GM12875 (cell line): ENCODE measurements at regions not wholly inside any gene's neighbourhood (a gene's known extent, or its start where the extent isn't known, plus 50 kb on each side); places are given as distances from the start of the nearest gene placed in this dataset.

Source experiments
- H3K4me3 ChIP-seq: one replicate; pipeline ENCODE4 v1.5.1; 2011; ENCODE audit warnings: low read depth, low read length, control low read depth
- CTCF ChIP-seq: IDR thresholded peaks from 2 replicates; pipeline ENCODE4 v1.5.1; 2011; ENCODE audit warnings: low read depth, mild to moderate bottlenecking, control low read depth, inconsistent platforms, low read length, moderate library complexity, borderline replicate concordance; ENCODE audit not compliant: insufficient read depth

- H3K4me3 ChIP-seq, result no peak overlapping the region
- no peak for TF ChIP-seq CTCF
These were observed 99.3 kb upstream of the CFAP20DC start for GRCh38 chr3:59149166-59149565.

- no peak overlapping the region for H3K4me3 ChIP-seq
- no peak for TF ChIP-seq CTCF
These were observed 93.6 kb upstream of the CFAP20DC start for GRCh38 chr3:59143447-59143846.

- no peak for TF ChIP-seq CTCF
- H3K4me3 ChIP-seq, result no peak overlapping the region
These were observed 92.7 kb upstream of the CFAP20DC start for GRCh38 chr3:59142556-59142955.

GRCh38 chr3:59138966-59139365 is 89.1 kb upstream of the CFAP20DC start:
- no peak for TF ChIP-seq CTCF
- H3K4me3 ChIP-seq, result no peak overlapping the region

GRCh38 chr3:59137415-59137814 is 87.6 kb upstream of the CFAP20DC start:
- TF ChIP-seq CTCF, result no peak
- no peak overlapping the region for H3K4me3 ChIP-seq

GRCh38 chr3:59136081-59136480 is 86.3 kb upstream of the CFAP20DC start:
- no peak for TF ChIP-seq CTCF
- no peak overlapping the region for H3K4me3 ChIP-seq

GRCh38 chr3:59135096-59135495 is 85.3 kb upstream of the CFAP20DC start:
- no peak overlapping the region for H3K4me3 ChIP-seq
- TF ChIP-seq CTCF, result no peak
